Panc1 (cell line): ENCODE measurements at regions not wholly inside any gene's neighbourhood (a gene's known extent, or its start where the extent isn't known, plus 50 kb on each side); places are given as distances from the start of the nearest gene placed in this dataset.

ENCODE experiments used
- ATAC-seq: fragments of 200-7000 bp; cut with Tn5 transposase; 2 replicates; pipeline ENCODE4 v1.9.1; 2020; ENCODE audit warnings: mild to moderate bottlenecking, moderate library complexity
- BruUV-seq: library from RNA; stranded (reverse); fragments of 400-500 nt; replicated peaks from 2 replicates; lab custom pipeline; 2021; lab: Mats Ljungman, UMichigan
- CTCF ChIA-PET: fragments of 300-600 bp; sonication (Branson Sonifier 250); formaldehyde crosslinking; loops from one replicate; lab custom pipeline; 2022; ENCODE audit warnings: antibody characterized with exemption; lab: Charles Lee
- POLR2A ChIA-PET: fragments of 300-600 bp; sonication (Branson Sonifier 250); formaldehyde crosslinking; loops from one replicate; lab custom pipeline; 2022; ENCODE audit warnings: antibody characterized with exemption; lab: Charles Lee
- DNase-seq: peaks from one replicate; pipeline ENCODE4 v3.0.0-alpha.2; 2010; ENCODE audit warnings: low read depth, low spot score
- H3K27ac ChIP-seq: 2 replicates; pipeline ENCODE4 v1.5.1; 2011; ENCODE audit warnings: mild to moderate bottlenecking, low read length, inconsistent platforms
- H3K27me3 ChIP-seq: fragments of 200-500 bp; sonication (Bioruptor generic); 2 replicates; pipeline ENCODE4 v1.6.0; 2014; ENCODE audit warnings: low read length, inconsistent platforms; ENCODE audit not compliant: control insufficient read depth, insufficient read depth
- H3K36me3 ChIP-seq: fragments of 200-500 bp; sonication (Bioruptor generic); 2 replicates; pipeline ENCODE4 v1.5.1; 2014; ENCODE audit warnings: inconsistent platforms, mild to moderate bottlenecking, low read length, moderate library complexity; ENCODE audit not compliant: control insufficient read depth, insufficient read depth
- H3K4me1 ChIP-seq: 2 replicates; pipeline ENCODE4 v1.5.1; 2011; ENCODE audit warnings: inconsistent platforms, mild to moderate bottlenecking, low read length, moderate library complexity; ENCODE audit not compliant: control insufficient read depth, insufficient read depth
- H3K4me3 ChIP-seq, 2 experiments: 2 replicates each; pipeline ENCODE4 v1.5.1; 2011 to 2012; ENCODE audit warnings: low read depth in 2 of 2, low read length in 2 of 2, mild to moderate bottlenecking in 2 of 2, inconsistent platforms in 1 of 2, moderate library complexity in 1 of 2
- H3K9me3 ChIP-seq: fragments of 200-500 bp; sonication (Bioruptor generic); 2 replicates; pipeline ENCODE4 v1.5.1; 2014; ENCODE audit warnings: low read depth, mild to moderate bottlenecking, inconsistent platforms, low read length, moderate library complexity; ENCODE audit not compliant: control insufficient read depth, insufficient read depth
- CTCF ChIP-seq: fragments of 450-650 bp; IDR thresholded peaks from 2 replicates; pipeline ENCODE4 v1.5.1; 2017; ENCODE audit warnings: mild to moderate bottlenecking
- POLR2AphosphoS5 ChIP-seq: IDR thresholded peaks from 2 replicates; pipeline ENCODE4 v1.6.1; 2012; ENCODE audit warnings: mild to moderate bottlenecking, low read depth, low read length, moderate library complexity
- REST ChIP-seq, 2 experiments: IDR thresholded peaks; 2 replicates each; pipeline ENCODE4 v1.6.1; 2011 to 2012; ENCODE audit warnings: low read depth in 2 of 2, control low read depth in 1 of 2, low read length in 1 of 2, mild to moderate bottlenecking in 1 of 2, moderate library complexity in 1 of 2; ENCODE audit not compliant: insufficient read depth in 1 of 2
- SIN3A ChIP-seq: IDR thresholded peaks from 2 replicates; pipeline ENCODE4 v1.6.1; 2012; ENCODE audit warnings: low read depth, mild to moderate bottlenecking, low read length, moderate library complexity, borderline replicate concordance; ENCODE audit not compliant: insufficient read depth
- TCF7L2 ChIP-seq: IDR thresholded peaks from 2 replicates; pipeline ENCODE4 v1.6.1; 2011; ENCODE audit warnings: mild to moderate bottlenecking, low read depth, low read length, inconsistent platforms
- in situ Hi-C: cut with HindIII; loops from 2 replicates; pipeline ENCODE4 v1.10.0; 2016; ENCODE audit warnings: low sequenced_read_pairs, low pct_unique_long_range_greater_than_20kb
- intact Hi-C: fragments of 100-400 bp; cut with micrococcal nuclease; formaldehyde crosslinking; loops from one replicate; pipeline ENCODE4 v1.10.0; 2022; ENCODE audit not compliant: unreplicated experiment

- in situ Hi-C loops (no loop called here), intact Hi-C loops (no loop called here)
- Histone ChIP-seq H3K27me3 (no peaks in the 10 kb centered on the region), H3K4me1 (no peaks in the 10 kb centered on the region), H3K9me3 (no peaks in the 10 kb centered on the region), H3K4me3 (no peak overlapping the region), H3K27ac (no peak overlapping the region), H3K36me3 (no peaks in the 10 kb centered on the region)
- ATAC-seq (no peak), DNase-seq (no peak)
- no peak for TF ChIP-seq SIN3A
- TF ChIP-seq CTCF = no peak
- no peak for TF ChIP-seq REST (IDR thresholded peaks at IDR 0.05; ENCODE audit: insufficient read depth in 1 of 2, low read depth in 2 of 2, low read length in 1 of 2)
- TF ChIP-seq TCF7L2 = no peak
- no peak for TF ChIP-seq POLR2AphosphoS5
- POLR2A ChIA-PET = no interaction called here
- BruUV-seq = no TSS peak
- CTCF ChIA-PET = interaction anchor here (0.6 kb wide), 1 partner anchor 374 kb away, joined by 4 read pairs; no protein-coding TSS in a partner anchor
Observed at GRCh38 chr6:92459606-92460005, 959.8 kb downstream of the EPHA7 start.

- Histone ChIP-seq H3K27ac (no peak overlapping the region), H3K36me3 (no peaks in the 10 kb centered on the region), H3K9me3 (no peaks in the 10 kb centered on the region), H3K4me1 (no peaks in the 10 kb centered on the region), H3K4me3 (no peak overlapping the region), H3K27me3 (no peaks in the 10 kb centered on the region)
- in situ Hi-C loops = no loop called here
- intact Hi-C loops = no loop called here
- DNase-seq (no peak), ATAC-seq (no peak)
- no TSS peak for BruUV-seq
- ChIA-PET CTCF (no interaction called here), POLR2A (no interaction called here)
- TF ChIP-seq SIN3A (no peak), CTCF (no peak), REST (IDR thresholded peaks at IDR 0.05; ENCODE audit: insufficient read depth in 1 of 2, low read depth in 2 of 2, low read length in 1 of 2) (no peak), POLR2AphosphoS5 (no peak), TCF7L2 (no peak)
Observed at GRCh38 chr6:92446052-92446451, 973.3 kb downstream of the EPHA7 start.
